OCI-M2 (cell line): ENCODE measurements at regions not wholly inside any gene's neighbourhood (a gene's known extent, or its start where the extent isn't known, plus 50 kb on each side); places are given as distances from the start of the nearest gene placed in this dataset.

Source experiments
- DNase-seq: peaks from one replicate; lab custom pipeline; 2025; ENCODE audit not compliant: unreplicated experiment; lab: John Stamatoyannopoulos, UW

DNA sequence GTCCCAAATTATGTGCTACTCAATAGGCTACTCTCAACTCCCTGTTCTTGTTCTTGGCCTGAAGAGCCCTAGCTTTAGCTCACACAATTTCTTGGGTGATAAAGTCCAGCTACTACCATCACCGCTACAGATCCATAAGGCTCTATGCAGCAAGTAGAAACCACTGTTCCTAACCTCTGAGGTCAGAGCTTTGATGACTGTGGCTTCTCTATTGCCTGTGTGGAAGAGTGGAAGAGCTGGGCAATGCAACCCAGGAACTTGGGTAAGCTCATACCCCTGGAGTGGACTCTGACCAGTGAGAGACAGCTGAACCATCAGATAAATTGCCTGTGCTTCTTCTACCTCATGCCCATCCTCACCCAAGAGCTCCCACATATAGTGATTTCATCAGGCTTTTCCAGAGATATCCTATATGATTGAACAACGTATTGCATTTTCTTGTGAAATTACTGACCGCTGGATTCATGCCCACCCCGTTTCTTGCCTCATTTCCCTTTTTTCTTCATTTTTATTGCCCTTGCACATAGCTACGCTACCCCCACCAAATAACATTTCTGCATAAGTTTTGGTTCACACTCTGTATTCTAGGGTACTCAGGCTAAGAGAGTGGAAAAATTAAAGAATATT lies 172.3 kb upstream of the MBNL1 start:
- DNase-seq: no peak

DNA sequence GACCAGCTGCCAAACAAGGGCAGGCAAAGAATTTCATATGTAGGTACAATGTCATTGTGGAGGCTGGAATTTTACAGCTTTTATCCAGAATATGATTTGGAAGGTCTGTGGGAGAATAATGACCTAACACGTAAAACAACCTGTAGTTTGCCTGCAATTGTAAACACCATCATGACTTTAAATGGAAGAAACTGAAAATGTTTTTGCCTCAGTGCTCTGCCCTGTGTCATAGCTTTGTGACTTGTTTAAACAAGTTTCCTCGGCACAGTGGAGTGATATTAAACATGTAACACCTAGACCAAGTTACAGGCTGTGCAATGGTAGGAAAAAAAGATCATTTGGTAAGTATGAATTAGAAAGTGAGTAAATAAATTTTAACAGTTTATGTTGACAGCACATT lies 171.6 kb upstream of the MBNL1 start:
- DNase-seq: no peak

DNA sequence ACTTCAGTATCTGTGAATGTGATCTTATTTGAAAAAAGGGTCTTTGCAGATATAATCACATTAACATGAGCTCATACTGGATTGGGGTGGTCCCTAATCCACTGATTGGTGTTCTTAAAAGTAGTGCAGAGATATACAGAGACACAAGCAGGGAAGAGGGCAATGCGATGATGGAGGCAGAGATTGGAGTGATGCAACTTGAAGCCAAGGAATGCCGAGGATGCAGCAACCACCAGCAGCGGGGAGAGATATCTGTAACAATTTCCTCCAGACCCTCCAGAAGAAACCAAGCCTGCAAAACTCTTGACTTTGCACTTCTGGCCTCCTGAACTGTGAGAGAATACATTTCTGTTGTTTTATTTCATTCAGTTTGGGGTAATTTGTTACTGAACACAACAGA lies 171.0 kb upstream of the MBNL1 start:
- DNase-seq: no peak

DNA sequence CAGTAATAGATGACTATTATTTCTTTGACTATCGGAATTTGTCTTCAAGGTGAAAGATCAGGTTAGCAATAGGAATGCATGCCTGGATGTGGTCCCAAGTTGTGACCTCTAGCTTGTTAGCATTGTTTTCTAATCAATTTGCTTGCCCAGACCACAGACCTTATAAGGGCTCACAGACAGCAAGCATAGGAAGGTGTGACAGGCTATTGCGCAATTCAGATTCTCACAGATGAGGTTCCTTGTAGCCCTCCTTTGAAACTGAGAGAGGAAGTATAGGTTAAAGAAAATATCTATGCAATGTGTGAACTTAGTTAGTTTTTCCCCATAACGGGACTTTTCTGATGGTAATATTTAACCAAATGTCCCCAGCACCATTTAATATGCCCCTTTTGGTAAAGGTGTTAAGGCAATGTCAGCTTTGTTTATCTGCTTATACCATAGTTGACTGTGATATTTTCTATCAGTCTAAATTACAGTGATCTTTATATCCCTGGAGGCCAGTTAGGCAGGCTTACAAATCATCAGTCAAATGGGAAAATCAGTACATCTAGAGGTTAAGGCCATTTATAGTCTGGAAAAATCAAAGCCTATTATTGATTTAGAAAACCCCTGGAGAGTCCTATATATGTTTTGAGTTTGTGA lies 168.1 kb upstream of the MBNL1 start:
- DNase-seq: no peak

DNA sequence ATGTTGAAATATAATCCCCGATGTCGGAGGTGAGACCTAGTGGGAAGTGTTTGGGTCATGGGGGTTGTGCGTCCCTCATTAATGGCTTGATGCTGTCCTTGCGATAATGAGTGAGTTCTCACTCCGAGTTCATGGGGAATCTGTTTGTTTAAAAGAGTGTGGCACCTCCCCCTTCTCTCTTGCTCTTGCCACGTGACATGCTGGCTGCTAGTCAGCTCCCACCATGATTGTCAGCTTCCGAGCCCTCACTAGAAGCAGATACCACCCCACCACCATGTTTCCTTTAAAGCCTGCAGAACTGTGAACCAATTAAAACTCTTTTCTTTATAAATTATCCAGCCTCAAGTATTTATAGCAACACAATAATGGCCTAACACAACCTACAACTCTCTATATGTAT lies 166.3 kb upstream of the MBNL1 start:
- no peak for DNase-seq

DNA sequence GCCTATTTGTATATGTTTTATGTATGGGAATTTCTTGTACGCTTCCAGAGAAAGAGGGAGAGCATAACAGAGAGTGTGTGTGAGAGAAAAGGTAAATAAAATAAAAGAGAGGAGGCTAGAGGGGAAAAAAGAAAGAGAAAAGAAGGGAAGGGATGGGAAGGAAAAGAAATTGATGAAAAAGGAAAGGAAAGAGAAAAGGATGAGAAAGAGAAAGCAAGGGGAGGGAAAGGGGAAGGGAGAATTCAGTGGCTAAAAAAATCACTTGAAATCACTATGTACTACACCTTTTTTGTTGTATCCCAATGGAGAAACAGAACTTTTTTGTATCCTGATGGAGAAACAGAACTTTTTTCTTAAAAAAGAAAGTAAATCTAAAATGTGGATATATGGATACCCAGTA lies 165.5 kb upstream of the MBNL1 start:
- DNase-seq: no peak

DNA sequence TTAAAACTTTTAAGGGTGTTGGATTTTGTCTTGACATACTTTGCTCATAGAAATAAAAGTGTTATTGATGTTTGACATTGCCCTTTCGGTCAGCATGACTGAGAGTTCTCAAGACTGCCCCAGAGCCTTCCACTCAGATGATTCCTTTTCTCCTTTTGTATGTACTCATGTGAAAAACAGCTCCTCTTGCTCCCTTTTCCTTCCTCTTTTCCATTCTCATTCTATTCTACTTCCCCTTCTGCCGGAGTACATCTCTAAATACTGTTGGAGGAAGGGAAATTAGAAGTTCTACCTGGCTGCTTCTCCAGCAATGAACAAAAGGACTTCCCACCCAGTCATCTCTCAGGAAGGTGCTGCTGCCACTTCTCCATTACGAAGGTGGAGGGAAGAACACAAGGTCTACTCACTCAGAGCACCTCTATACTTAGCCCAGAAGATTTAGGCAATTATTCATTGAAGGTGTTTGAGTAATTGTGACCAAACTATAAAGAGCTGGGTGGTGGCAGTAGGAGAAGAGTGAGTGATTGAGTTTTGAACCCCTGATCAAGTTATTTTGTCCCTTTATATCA lies 163.8 kb upstream of the MBNL1 start:
- no peak for DNase-seq

DNA sequence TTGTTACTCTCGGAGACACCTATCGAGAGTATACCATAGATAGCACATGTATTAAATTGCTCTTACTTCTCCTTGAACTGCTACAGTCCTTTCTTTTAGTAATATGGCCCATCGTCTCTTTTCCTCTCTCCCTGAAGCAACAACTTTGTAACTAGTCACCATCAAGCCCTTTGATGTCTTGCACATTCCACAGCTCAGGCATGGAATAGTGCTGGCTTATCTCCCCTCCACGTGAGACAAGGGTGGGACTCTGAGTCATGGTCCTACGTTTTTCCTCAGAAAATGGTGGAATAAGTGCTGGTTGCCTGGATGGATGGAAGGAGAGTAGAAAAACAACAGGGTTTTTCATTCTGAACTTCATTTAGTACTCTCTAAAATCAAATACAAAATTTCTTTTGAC lies 163.3 kb upstream of the MBNL1 start:
- DNase-seq: no peak

DNA sequence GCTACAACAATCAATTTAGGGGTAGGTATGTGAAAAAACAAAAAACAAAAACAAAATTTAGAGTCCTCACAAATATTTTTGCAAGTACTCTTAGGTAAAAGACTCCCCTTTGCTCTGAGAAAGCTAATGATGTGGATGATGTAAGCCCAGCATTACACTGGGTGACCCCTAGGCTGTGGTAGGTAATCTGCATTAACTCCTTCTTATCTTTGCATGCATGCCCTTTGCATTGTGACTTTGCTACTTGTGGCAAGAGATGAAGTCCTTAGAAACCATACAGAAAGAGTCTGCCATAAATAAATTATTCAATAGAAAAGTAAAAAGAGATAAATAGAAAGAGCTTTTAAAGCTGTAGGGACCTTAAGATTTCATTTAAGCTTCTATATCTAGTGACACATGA lies 159.7 kb upstream of the MBNL1 start:
- no peak for DNase-seq

DNA sequence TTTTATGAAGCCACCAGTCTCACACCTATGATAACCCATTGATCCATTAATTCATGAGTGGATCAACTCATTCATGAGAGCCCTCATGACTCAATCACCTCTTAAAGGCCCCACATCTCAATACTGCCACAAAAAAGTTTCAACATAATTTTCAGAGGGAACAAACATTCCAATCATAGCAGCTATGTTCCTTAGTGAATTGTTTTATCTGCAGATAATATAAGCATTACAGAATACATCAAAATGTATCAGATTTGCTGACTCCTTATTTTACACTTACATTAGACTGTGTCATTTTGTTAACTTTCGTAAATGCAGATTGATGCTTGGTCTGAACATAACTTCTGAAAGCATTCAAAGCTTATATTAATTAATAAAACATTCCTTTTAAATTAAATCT lies 155.3 kb upstream of the MBNL1 start:
- DNase-seq: no peak

DNA sequence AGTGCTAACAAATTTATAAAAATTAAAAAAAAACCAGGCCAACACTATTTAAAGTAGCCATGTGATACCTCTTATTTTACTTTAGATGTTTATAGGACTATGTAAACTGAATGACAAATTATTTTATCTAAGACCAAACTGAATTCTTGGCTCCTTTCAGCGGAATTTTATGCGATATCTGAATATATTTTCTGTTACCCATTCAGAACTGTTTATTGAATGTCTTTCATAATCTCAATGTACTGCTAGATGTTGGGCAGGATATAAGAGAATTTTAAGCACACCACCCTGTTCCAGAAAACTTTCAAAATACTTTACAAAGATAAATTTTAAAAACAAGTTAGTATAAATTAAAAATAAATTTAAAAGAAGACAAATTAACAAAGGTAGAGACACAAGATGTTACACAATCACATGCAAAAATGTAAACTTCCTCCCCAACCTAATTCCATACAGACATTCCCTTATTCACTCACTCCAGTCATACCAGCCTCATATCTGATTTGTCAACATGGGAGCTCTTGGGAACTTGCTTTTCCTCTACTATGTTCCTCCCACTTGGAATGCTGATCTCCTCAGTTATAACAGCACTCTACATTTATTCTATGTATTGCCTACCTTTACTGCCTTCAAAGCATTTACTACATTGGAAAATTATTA lies 154.6 kb upstream of the MBNL1 start:
- DNase-seq: no peak

DNA sequence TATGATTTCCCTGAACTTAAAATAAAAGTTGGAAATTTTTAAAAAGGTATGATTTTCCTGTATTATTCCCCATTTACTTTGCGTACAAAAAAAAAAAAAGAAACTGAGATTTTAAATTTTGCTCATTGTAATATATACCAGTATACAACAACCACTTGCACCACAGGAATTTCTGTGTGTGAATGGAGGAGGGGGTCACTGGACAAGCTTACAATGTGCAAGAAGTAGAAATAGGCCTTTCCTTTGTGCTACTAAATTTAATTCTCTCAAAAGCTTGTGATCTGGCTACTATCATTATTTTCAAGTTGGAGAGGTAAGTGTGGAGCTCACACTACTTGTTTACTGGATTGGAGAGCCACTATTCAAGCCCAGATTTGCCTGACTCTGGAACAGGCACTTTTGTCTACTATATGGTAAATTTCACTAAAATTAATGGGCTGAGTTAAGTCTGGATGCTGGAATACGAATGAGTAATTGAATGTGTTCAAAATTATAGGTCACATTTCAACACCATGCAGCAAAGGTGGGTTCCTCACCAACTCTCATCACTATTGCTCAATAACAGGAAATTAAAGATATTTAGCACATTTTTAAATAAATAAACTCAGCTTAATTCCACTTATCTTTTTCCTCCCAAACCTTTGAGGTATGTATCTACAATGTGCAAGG lies 148.0 kb upstream of the MBNL1 start:
- DNase-seq: no peak

DNA sequence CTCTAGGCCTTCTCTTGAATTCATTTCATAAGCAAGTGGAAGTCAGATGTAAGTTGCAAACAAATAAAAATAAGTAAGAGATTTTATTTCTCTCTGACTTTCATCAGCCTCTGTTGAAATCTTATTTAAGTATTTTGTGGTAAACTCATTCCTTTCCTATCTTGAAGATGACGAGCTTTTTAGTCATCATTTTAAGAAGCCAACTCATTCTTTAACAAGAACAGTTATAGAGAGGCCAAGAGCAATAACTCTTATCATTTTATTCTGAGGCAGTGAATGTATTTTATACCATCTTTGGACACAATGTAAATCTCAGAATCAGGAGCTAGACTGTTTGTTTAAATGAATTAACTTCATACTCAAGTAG lies 147.5 kb upstream of the MBNL1 start:
- no peak for DNase-seq

DNA sequence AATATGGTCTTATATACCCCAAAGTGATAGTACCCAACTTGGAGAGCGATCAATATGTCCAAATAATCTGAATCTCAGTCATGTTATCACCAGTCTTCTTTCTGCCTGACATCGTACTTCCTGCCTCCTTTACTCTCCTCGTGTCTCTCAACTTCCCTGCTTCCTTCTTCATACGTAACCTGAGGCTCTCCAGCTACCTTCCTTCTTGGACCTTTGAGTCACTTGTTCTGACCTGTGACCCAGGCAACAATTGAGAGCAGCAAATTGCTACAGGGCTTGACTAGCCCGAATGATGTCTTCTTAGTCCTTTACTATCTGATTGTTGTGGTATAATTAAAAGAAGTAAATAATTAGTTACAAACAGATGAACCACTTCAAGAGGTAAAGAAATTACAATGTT lies 145.9 kb upstream of the MBNL1 start:
- DNase-seq: no peak

DNA sequence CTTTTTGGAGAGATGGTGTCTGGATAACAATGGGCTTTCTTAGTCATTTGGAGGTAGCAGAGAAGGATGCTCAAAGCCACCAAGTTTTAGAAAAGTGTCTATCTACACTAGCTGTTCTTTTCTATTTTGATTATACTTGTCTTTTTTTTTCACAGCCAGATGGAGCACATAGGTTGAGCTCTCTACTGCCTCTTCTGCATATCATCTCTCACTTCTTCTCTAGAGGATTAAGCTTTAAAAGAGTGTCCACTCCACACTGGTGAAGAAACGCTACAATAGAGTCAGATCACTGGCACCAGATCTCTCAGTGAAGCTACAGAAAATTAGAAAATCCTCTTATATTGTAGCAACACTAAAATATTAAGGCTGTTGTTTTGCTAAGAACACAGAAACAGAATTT lies 145.3 kb upstream of the MBNL1 start:
- DNase-seq: no peak

DNA sequence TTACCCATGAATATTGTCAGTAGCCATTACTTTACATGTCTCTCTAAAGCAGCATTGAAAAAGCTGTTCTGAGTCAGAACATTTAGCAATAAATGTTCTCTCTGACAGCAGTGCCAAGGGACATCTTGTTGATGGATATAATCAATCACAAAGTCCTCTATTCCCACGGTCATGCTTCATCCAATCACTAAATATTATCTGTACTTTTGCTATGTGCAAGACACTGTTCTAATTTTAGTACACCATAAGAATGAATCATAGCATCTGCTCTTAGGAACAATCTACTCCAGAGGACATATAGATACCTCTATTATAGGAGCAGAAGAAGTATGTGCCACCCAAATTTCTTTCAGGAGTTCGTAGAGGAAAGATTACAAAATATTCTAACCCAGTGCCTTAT lies 142.5 kb upstream of the MBNL1 start:
- no peak for DNase-seq

DNA sequence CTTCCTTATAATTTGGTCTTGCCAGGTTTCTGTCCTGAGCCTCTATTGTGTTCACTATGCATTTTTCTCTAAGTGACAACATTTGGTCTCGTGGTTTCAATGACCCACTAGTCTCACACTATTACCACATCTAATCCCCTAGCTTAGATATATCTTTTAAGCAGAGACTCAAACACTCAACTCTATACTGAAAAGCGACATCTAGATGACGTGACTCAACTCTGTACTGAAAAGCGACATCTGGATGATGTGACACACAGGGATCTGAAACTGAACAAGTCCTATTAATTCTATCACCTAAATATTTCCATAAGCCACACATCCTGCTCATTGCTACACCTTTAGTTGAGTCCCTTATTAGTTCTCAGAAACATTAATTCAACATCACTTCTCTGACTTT lies 141.7 kb upstream of the MBNL1 start:
- no peak for DNase-seq

DNA sequence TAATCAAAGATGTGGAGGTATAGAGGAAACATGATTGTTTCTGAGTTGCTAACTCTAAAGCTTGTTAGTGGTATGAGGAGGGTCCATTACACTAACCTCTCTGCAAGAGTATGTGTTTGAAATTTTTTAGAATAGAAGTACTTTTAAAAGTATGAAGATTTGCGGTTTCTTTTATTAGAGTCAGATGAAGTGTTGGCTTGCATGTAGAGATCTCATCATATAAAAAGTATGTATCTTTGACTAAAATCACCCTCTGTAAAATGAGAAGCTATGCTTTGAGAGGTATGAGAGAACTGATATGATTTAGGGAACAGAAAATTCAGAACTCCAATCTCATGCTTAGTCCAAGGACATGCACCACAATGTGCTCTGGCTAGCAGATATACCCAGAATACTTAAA lies 140.4 kb upstream of the MBNL1 start:
- DNase-seq: no peak

DNA sequence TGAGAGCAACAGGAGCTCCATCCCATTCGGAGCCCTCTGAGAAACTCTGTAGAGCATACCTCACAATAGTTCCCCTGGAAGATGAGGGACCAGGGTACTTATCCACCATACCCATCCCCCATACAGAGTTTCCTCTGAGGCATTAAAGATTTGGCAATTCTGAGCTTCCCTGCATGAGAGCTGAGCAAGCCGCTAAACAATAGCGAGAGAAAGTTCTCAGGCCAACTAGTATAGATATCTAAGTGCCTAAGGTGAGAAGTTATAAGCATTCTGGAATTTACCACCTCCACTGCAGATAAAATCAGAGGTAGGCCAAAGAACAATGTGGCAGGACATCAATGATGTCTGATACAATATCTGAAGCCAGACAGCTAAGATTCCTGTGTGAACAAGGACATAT lies 129.1 kb upstream of the MBNL1 start:
- DNase-seq: no peak

DNA sequence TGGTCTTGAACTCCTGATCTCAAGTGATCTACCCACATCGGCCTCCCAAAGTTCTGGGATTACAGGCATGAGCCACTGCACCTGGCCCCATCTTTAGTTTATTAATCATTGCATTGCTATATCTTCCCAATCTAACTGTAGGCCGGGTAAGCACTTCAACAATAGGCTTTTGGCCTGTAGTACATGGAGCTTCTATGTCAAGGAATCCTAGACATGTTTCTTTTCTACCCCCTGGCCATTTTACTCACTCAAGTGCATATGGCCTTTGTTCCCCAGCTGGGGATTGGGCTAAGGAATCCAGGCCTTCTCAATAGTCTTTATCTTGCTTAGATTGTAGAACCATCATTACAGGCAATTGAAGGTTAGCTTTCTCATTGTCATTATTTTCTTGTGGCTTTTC lies 122.3 kb upstream of the MBNL1 start:
- no peak for DNase-seq

DNA sequence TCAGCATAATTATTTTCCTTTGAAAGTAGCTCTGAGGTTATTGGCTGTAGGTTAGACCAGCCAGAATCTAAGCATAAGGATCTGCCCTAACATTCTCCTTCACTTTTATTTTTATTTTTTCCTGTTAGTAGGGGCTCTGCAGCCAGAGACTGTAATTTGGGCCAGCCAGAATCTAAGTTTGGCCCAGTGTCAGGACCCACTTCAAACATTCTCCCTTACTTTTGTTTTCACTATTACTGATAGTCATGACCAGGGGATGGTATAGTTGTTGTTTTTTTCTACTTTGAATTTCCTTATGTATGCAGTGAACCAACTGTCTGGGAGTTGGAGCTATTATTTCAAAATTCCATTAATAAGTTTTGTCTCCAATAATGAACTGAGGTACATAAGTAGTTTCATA lies 121.0 kb upstream of the MBNL1 start:
- DNase-seq: no peak

DNA sequence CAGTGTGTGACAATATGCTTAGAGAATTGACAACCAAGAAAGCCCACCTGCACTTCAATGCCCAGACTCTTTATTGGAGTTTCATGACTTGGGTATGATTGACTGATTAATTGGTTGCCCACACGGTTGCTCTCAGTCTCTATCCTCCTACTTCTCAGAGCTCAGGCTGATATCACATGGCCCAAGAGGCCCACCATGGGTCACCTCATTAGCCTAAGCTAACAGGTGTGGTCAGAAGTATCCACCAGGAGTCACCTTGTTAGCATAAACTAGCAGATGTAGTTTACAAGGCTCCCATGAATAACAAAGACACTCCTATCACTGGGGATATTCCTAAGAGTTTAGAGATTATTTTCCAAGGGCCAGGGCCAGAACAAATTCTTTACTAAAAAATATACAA lies 120.2 kb upstream of the MBNL1 start:
- DNase-seq: no peak
